GM19240 (cell line): ENCODE measurements at regions not wholly inside any gene's neighbourhood (a gene's known extent, or its start where the extent isn't known, plus 50 kb on each side); places are given as distances from the start of the nearest gene placed in this dataset.

Experiments used
- DNase-seq: peaks from one replicate; pipeline ENCODE4 v3.0.0; 2011; ENCODE audit warnings: low spot score; ENCODE audit not compliant: insufficient read length

DNA sequence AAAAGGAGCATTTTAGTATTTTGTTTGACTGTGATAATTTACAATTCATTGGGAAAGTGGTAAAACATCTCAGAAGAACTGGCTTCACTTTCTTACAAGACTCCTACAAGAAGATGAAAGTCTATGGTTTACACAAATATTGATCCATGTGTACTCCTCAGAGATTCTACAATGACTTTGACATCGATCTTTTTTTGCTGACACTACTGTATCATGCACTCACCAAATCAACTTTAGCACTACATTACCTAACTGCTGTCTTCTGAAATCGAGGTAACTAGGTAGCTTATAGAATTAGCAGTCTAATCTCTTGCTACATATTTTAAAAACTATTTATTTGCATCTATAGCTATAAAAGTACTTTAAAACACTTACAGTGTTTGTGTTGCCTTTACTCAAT, 757.6 kb downstream of the TBL1XR1 start:
- no peak for DNase-seq

DNA sequence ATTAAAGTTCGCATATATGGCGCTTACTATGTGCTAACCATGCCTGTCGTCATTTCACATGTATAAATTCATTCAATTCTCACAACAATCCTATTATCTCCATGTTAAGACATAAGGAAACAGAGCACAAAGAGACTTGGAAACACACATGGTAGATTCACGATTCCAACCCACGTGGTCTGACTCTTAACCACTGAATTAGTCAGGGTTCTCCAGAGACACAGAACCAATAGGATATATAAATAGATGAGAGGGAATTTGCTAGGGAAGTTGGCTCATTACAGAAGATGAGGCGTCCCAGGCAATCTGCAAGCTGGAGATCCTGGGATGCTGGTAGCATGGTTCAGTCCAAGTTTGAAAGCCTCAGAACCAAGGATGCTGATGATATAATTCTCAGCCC, 765.3 kb downstream of the TBL1XR1 start:
- DNase-seq = no peak

DNA sequence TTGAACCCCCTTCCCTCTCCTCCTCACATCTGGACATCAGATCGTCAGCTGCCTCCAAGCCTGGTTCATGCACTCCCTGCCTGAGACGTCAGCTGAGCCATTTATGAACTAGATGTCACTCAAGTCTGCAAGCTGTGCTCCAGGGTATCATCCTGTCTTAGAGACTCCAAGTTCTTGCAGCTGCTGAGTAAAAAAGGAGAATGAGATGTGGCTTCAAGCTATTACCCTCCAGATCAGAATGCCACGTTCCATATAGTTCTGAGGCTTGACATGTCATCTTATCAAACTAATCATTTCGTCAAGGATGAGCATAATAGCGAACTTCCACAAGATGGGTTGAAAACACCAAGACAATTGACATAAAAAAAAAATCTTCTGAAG, 766.3 kb downstream of the TBL1XR1 start:
- no peak for DNase-seq

DNA sequence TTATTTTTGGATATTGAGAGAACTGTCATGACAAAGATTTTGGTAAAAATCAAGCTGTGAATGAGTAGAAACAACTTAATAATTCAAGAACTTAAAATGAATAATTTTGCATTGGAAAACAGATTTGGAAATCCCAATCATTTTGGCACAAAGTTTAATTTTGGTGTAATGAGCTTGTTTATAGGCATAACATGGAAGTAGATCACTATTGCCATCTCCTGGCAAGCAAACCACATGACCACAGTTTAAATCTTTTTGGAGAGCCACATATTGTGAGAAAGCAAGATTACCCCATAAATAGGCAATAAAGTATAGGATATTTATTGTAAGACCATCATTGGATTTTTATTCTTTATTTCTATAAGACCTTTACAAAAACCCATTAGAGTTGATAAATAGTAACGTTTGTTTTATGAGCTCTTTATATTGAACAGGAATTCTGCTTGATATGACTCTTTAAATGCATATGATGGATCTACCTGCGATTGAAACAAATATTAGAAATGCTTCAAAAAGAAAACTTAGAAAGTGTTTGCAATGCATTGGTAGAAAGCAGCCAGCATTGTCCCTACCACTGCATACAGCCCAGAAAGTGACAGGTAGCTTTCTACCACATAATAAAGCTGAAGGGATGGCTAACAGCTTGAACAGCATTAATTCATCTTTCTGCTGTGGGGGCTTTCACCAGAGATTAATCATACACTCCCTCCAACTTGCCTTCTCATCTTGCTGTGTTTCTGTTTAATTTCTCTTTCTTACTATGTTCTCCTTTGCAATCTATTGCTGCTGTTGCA, 766.8 kb downstream of the TBL1XR1 start:
- no peak for DNase-seq

DNA sequence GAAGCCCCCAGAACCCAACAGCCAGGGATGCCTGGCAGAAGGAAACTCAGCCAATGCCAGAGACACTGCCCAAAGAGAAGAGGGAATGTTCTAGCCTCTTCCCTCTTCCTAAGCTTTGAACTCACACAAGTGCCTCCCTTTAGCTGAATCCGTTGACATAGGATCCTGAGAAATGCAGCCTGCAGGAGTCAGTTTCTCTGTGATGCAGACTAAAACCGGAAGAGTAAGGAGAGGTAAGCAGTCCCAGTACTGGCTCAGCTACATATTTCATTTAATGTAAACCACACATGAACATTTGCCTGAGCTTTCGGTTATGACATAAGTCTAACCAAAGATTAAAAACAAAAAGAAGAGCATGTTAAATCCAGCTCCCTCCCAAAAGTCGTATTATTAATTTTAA, 768.7 kb downstream of the TBL1XR1 start:
- DNase-seq = no peak

DNA sequence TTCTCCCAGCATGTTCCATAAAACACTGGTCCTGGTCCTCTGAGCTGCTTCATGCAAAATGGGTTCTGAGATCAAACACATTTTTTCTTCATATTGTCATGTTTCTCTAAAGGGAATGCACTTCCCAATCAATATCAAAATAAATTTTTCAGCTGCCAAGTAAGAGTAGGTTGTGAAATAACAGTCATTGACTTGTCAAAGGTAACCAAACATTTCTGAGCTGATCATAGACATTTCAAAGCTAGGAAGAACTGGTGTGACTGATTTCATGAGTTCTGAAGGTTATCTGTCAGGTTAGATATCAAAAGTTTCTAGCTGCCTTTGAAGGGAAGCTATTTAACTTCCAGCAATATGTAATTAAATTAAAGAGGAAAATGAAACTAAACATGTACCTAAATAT, 770.9 kb downstream of the TBL1XR1 start:
- no peak for DNase-seq

DNA sequence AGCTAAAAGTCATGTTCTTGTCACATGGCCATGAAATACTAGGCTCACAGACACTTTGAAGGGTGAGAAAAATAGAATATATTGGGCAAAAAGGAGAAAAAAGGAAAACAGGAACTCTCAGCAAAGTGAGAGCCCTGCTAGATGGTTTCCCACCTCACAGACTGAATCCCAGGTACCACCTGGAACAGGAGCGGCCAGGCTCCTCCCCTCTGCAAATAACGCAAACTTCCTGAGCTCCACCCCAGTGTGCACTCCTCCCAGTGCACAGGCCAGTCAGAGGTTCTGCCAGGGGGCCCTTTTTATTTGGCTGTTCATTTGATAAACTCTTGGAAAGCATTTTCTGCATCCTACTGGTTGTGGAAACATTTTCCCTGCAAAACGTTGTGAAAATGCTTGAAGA, 780.4 kb downstream of the TBL1XR1 start:
- DNase-seq = no peak

DNA sequence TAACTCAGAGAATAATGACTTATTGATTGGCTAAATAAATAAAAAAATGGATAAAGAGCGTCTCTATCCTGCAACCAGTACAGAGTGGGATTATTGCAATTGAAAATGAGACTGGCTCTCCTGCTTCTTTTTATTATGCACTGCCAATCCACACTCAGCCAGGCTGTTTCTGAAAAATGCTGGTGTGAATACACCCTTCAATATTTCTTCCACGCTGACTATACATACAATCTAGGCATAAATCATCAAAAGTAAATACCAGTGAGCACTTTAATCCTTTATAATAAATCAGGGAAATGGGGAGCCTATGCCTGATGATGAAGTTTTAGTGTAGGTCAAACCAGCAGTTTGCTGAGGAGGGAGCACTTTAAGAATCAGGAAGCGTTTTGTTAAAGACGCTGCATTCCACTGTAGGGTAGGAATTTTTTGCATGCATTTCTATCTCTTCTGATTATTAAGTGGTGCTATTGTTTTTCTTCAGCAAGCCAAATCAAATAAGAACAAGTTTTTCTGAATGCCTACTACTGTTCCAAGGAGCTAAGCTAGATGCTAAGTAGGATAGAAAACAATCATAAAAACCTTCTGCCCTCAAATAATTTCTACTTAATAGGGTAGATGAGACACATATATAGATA, 781.5 kb downstream of the TBL1XR1 start:
- DNase-seq = no peak

DNA sequence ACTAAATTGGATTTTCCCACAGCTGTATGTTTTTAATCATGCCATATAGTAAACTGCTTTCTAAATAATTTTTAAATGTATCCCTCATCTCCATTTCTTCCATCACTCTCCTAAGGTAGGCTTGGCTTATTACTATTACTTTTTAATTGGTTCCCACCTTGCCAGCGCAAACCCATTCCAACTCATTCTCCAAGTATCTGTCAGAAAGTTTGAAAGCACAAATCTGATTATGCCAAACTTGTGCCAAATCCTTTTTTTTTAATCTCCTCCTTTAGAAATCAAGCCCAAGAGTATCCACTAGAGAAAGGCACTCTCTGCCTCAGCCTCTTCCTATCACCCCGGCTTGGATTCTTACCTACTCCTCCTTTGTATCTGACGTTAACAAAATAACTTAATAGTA, 784.5 kb downstream of the TBL1XR1 start:
- DNase-seq = no peak

DNA sequence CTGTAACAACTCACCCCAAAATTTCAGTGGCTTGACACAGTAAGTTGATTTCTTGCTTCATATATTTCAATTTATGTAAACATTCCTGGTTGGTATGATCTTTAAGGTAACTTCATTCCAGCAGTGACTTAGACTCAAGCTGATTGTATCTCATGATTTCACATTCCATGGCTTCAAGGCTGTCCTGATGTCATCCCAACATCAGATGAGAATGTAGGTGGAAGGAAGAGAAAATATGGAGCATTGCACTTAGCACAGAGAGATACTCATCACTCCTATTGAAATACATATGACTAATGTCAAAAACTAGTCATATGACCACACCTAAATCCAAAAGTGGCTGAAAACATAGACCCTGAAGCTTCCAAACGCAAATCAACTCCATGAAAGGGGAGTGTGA, 793.8 kb downstream of the TBL1XR1 start:
- DNase-seq = no peak

DNA sequence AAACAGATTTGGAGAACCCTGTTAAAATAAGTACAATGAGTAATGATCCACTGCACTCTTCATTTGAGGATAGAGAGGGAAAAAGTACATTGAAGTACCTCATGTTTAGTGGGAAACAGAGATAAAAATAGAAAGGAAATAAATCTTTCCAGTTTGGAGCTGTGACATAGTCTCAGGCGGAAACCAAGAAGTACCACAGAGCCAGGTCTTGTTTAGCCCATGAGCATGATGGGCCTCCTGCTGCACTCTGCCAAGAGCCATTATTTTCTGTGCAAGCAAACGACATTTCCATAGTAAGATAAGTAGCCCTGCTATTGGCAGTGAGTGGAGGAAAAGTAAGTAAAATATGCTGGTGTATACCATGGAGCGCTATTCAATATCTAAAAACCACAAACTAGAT, 796.1 kb downstream of the TBL1XR1 start:
- no peak for DNase-seq

DNA sequence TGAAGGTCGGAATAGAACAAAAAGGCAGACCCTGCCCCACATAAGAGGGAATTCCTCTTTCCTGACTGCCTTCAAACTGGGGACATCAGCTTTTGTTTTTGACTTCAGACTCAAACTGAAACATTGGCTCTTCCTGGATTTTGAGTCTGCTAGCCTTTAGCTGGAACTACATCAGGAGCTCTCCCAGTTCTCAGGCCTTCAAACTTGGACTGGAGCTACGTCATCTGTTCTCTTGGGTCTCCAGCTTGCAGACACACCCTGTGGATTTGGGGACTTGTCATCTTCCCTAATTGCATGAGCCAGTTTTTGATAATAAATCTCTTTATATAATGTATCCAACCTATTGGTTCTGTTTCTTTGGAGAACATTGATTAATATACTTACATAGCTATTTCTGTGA, 798.1 kb downstream of the TBL1XR1 start:
- DNase-seq = no peak

DNA sequence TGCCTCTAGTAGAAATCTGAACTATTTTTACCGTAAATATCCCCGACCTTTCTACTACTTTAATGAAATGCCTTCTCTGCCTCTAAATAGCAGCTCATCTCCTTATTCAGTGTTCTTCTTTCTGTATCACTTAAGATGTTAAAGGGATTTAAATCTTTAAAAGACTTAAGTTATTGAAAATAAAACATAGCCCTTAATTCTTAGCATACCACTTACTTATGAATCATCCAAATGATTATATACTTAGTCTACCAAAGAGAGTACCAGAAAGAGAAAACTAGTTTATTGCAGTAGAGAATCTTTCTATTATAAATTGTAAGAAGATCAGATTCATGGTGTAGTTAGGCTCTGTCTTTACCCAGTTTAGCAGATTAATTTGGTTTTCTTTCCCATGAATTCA, 802.0 kb downstream of the TBL1XR1 start:
- no peak for DNase-seq

DNA sequence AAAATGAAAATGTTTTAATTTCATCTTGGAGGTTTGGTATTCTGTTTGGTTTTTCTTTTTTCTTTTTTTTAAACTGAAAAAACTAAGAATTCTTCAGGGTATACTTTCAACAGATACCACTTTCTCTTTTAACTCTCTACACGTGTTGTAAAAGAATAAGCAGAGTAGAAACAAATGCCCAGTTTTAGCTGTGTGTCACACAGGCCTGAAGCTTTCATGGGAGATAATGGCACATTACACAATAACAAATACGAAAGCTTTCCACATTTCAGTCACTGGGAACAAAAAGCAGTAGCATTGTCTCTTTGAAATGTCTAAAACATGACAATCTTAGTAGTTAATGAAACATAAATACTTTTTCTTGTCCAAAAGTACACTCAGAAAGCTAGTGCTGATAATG, 818.5 kb downstream of the TBL1XR1 start:
- no peak for DNase-seq

DNA sequence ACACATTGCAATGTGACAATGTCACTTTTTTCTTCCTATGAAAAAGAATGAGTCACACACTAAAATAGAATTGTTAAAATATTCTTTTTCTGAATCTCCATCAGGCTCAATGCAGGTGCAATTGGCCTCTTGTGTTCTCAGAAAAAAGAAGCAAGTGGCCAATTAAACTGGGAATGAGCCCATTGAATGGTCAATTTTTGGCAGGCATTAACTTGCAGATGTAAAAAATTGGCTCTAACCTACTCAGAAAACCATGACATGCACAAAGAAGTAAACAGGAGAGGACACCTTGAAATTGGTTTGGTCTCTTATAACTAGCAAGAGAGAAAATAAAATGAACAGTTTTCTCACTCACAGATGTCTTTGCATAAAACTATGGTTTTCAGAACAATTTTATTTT, 820.8 kb downstream of the TBL1XR1 start:
- DNase-seq = no peak

DNA sequence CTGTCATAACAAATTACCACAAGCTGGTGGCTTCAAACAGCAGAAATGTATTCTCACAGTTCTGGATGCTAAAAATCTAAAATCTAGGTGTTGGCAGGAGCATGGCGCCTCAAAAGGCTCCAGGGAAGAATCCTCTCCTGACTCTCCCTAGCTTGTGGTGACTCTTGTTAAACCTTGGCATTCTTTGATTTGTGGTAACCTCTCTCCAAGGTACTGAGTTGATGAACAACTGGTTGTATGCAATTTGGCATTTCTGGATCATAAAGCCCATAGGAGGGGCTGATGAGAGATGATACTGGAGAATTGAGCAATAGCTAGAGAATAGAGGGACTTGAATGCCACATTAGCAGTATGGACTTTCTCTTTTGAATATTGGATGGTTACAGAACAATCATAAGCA, 821.8 kb downstream of the TBL1XR1 start:
- DNase-seq = no peak

DNA sequence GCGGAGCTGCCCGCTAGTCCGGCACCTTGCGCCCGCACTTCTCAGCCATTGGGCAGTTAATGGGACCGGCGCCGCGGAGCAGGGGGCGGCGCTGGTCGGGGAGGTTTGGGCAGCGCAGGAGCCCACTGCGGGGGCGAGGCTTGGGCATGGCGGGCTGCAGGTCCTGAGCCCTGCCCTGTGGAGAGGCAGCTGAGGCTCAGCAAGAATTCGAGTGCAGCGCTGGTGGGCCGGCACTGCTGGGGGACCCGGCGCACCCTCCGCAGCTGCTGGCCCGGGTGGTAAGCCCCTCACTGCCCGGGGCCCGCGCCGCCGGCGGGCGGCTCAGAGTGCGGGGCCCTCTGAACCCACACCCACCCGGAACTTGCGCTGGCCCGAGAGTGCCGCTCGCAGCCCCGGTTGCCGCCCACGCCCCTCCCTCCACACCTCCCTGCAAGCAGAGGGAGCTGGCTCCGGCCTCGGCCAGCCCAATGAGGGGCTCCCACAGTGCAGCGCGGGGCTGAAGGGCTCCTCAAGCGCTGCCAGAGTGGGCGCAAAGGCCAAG, 835.0 kb downstream of the TBL1XR1 start:
- no peak for DNase-seq

DNA sequence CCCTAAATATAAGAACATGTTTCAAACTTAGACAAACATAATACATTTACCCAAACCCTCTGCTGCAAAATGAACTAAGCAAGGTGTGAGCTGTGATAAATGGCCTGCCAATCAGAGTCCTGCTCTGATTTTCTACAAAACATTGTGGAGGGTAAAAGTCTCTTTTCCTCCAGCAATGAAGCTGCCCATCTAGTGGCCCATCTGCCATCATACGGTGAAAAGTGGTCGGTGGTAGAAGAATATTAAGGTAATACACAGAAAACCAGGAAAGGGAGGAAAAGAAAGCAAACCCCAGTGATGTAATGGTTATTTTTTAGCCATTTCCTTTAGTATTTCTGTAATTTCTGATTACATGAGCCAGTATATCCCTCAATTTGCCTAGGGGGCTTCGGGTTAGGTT, 838.1 kb downstream of the TBL1XR1 start:
- DNase-seq = no peak

DNA sequence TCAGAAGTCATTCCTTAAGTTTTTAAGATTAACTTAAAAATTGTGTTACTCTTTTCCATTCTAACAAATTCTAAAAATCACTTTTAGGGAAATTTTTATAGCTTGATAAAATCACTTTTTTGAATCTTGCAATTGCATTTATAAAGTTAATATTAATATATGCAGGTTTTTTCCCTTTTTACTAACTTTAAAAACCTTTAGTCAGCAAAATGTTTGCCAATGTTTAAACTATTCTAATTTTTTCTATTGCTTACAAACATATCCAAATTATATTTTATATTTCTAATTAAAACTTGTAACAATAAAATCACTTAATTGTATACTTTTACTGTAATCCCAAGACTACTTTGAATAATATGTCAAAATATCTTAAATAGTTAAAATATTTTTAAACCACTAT, 839.4 kb downstream of the TBL1XR1 start:
- DNase-seq = no peak

DNA sequence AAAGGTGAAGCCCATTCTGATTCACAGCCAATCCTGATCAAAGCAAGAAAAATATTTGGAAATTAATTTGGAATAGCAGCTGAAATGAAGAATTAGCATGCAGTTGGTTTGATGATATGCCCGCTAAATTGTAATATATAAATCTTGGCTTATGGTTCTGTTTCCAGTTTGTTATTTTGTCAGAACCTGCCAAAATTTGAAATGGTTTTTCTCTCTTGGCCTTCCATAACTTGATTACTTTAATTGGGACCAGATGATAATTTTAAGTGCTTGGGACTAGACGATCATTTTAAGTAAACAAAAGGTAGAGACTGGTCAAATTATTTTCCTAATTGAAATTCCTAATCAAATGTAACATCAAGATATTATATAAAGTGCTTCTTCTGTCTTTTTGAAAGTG, 842.4 kb downstream of the TBL1XR1 start:
- no peak for DNase-seq

DNA sequence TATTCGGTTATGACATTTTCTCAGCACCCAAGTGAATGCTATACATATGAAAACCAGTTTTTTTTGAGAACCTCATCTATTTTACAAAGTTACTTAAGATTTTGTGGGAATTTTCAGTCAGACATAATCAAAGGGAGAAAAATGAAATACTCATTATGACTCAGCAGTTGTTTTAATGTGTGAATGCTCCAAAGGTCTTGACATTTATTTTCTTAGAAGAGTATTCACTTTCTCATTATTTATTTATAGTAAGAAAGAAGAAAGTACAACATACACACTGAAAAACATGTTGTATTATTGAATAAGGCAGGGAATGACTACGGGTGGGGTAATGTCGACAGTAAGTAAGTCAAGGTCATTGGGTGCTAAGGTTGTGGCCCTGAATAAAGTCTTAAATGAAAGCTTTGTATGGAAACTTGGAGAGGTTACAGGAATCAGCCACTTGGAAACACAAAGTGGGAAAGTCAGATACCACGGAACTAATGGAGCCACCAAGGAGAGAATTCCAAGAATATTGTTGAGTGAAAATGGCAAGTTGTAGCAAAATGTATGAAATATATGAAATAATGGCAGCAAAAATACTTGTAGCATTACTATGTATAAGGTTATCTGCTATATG, 844.5 kb downstream of the TBL1XR1 start:
- DNase-seq = no peak

DNA sequence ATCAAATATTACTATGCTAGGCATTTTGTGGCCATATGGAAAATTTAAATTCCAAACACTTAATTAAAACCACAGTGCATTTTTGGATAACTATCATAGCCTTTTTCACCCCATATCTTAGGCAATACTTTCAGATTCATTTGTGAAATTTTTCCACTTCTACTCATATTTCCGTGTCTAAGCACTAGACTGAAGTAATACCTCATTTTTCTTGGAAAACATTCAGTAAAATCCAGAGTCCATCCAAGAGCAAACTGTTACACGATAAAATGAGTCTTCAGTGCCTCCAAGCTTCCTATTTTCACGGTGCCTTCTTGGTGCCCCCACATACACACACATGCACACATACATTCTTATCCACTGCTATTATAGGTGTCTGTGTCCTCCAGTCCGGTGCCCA, 845.9 kb downstream of the TBL1XR1 start:
- DNase-seq = no peak

DNA sequence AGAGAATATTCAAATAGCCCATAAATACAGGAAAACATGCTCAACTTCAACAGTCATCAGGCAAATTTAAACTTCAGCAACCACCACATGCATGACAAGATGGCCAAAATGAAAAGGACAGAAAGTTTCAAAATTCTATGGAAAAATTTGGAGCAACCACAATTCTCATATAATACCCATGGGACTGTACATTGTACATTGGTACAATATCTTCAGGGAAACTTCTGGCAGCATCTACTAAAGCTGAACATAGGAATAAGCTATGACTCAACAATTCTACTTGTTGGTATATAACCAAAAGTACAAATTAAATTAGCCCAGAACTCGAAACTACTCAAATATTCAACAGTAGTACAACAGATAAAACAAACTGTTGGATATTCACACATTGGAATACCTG, 847.6 kb downstream of the TBL1XR1 start:
- no peak for DNase-seq
